RCC 7860 (cell line): ENCODE measurements at regions not wholly inside any gene's neighbourhood (a gene's known extent, or its start where the extent isn't known, plus 50 kb on each side); places are given as distances from the start of the nearest gene placed in this dataset.

ENCODE experiments used
- DNase-seq: peaks from one replicate; pipeline ENCODE4 v3.0.0-alpha.2; 2015; ENCODE audit warnings: low spot score
- FAIRE-seq: peaks from 2 replicates; lab custom pipeline; 2012; peaks lifted over from hg19 to GRCh38; lab: Jason Lieb, UNC

DNA sequence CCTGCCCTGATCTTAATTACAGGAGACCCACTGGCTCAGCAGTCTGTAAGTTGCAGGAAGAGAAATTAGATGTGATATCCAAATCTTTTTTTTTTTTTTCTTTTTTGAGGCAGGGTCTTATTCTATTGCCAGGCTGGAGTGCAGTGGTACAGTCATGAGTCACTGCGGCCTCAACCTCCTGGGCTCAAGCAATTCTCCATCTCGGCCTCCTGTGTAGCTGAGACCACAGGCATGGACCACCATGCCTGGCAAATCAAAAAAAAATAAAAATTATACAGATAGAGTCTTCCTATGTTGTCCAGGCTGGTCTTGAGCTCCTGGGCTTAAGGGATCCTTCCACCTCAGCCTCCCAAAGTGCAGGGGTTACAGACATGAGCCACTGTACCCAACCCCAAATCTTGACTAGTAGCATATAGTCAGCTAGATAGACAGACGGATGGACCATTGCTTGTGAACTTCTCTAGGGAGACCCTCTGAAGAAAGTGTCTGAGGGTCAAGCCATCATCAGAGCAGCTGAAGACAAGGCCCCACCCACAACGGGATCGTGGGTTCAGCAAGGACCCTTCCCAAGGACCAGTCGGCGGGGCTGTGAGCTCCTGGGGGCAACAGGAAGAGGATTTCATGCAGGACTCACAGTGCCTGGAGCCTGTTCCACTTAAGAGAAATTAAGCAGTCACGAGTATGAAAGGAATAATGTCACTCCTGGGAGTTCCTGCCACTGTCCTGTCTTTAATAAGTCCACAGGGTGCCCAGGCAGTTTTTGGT is 222.7 kb downstream of the ANKRD60 start:
- DNase-seq (no peak), FAIRE-seq (no peak)

GRCh38 chr20:58004900-58005299 is 223.6 kb downstream of the ANKRD60 start:
- DNase-seq (no peak), FAIRE-seq (no peak)

GRCh38 chr20:58004146-58004545 is 224.3 kb downstream of the ANKRD60 start:
- no peak for FAIRE-seq

DNA sequence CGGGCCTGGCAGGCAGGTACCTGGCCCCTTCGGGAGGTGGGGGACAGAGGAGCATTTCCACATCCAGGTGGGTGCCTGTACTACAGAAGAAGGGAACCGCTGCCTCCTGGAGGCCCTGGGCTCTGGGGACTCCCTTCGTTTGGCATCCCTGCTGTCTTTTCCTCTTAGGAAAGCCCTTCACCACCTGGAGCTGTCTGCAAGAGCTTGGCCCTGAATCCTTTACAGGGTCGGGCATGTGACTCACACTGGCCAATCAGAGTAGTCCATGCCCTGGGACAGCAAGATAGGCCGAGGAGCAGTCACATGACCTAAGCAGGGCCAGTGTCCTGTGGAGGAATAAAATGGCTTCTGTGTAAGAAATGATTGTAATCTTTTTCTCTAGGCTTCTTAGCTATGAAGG is 224.9 kb downstream of the ANKRD60 start:
- no peak for DNase-seq
- FAIRE-seq, result no peak

More at GRCh38 chr20:58004146-58004545, 224.3 kb downstream of the ANKRD60 start:
- DNase-seq, result no peak

- DNase-seq, result no peak
- FAIRE-seq, result no peak
Observed at GRCh38 chr20:58002901-58003300, 225.6 kb downstream of the ANKRD60 start.

DNA sequence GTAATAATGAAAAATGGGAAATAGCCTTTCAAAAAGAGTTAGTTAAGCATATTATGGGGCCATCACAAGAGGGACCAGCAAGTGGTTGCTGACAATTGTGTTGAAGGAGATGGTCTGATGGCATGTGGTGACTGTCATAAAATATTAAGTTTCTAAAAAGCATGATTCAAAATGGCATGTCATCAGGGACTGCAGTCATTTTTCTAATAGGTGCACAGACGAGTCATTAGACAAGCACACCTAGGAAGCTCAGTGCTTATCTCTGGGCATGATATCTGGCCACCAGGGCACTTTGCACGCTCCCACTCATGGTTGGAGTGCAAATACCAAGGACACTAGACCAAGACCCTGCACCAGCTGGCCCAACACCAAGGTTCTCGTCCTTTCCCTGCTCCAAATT is 226.5 kb downstream of the ANKRD60 start:
- FAIRE-seq, result no peak
- peak; percentile 27 for DNase-seq

DNA sequence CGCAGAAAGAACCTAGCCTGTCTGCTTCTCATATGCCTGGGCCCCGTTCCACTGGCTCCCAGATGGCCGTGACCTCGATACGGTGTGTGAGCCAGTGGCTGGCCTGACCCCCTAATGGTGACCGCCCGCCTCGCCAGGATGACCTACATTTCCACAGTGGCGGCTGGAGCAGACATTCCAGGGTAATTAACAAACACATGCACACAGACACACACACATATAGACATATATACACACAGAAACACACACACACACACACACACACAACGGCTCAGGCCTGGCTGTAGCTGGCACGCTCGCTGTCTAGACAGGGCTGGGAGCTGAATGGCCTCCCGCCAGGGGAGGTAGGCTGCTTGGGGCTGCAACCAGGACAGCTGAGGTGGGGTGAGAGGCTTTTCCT is 227.1 kb downstream of the ANKRD60 start:
- DNase-seq (peak; percentile 28), FAIRE-seq (no peak)

DNA sequence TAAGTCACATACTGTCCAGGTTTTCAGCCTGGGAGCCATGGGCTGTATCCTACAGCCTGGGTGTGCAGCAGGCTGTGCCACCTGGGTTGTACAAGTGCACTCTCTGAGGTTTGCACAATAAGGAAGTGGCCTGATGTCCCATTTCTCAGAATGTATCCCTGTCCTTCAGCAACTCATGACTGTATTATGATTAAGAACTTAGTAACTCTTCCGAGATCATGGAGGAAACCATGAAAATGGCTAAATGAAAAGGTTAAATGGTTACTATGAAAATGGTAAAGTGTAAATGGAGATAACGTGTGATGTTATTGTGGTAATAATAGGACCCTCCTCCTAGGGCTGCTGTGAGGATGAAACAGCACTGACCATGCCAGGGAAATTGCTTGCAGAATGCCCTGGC is 227.6 kb downstream of the ANKRD60 start:
- DNase-seq (peak; percentile 39), FAIRE-seq (no peak)

DNA sequence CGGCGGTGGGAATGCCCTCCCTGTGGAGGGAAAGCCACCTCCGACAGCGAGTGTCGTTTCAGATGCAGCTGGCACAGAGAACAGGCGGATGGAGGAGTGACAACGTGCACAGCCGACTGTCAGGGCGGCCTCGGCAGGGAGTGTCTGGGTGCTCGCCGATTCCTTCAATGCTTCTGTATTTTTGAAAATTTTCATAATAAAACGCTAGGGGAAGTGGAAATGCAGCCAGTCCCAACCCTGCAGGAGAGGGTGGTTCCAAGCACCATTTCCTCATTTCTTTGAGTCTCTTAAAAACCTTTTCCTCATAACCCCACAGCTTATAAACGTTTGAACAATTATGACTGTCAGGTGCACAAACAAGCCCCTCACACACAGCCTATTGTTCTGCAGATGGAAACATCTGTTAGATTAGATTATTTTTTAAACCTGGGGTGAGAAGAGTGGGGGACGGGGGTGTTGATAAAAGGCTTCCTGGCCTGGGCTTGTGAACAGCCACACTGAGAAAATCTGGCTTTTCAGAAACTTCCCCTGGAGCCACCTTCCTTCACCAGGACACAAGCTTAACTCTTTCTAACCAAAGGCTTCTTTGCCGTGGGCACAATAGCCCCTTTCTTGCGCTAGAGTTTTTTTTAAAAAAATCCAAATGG is 228.9 kb downstream of the ANKRD60 start:
- DNase-seq (no peak), FAIRE-seq (no peak)

DNA sequence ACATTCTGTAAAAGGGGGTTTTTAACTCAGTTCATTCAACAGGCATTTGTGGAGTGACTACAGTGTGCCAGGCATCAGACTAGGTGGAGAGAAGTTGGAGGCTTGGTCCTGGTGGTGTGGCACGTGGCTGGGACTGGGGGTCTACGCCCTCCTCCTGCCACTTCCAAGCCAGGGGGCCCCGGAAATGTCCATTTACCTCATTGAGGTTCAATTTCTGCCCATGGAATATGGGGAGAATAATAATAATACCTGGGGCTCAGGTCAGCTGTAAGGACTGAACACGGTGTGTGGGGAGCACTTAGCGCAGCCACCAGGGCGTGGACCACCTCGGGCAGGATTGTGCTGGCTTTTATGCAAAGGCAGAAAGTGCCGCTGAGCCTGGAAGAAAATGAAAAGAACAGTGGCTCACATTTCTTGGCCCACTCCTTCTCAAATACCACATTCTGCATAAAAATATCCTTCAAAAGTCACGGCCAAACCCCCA is 229.4 kb downstream of the ANKRD60 start:
- DNase-seq, result no peak
- no peak for FAIRE-seq

- FAIRE-seq (no peak), DNase-seq (no peak)
Observed at GRCh38 chr20:57998276-57998675, 230.2 kb downstream of the ANKRD60 start.

GRCh38 chr20:57996936-57997890 is 231.2 kb downstream of the ANKRD60 start:
- DNase-seq (peak; percentile 85), FAIRE-seq (peak; percentile 95)

GRCh38 chr20:57996465-57996864 is 232.0 kb downstream of the ANKRD60 start:
- DNase-seq, result peak; percentile 26
- no peak for FAIRE-seq

DNA sequence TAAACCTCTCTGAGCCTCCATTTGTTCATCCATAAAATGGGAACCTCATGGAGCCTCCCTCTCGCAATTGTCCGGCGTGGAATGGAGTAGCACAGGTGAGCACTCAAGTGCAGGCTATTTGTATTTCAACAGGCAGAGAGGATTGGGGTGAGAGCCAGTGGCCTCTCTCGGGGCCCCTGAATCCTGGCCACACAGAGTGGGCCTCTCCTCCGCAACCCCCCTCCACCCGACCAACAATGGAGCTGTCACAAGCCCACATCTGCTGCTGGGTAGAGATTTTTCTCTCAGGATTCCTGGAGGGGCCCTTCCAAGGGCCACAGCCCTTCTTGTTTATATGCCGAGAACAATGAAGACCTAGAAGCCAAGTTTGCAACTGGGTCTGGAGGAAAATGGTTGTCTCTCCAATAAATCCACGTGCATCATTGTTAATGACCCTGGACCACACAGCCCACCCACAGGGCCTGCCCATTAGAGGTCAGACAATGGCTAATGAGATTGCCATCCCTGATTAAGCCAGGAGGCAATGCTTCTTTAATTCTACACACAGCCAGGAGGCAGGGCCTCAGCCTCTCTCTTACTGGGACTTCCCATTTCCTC is 233.0 kb downstream of the ANKRD60 start:
- no peak for DNase-seq
- FAIRE-seq, result no peak

GRCh38 chr20:57993716-57994431 is 234.6 kb downstream of the ANKRD60 start:
- FAIRE-seq, result peak; percentile 28

DNA sequence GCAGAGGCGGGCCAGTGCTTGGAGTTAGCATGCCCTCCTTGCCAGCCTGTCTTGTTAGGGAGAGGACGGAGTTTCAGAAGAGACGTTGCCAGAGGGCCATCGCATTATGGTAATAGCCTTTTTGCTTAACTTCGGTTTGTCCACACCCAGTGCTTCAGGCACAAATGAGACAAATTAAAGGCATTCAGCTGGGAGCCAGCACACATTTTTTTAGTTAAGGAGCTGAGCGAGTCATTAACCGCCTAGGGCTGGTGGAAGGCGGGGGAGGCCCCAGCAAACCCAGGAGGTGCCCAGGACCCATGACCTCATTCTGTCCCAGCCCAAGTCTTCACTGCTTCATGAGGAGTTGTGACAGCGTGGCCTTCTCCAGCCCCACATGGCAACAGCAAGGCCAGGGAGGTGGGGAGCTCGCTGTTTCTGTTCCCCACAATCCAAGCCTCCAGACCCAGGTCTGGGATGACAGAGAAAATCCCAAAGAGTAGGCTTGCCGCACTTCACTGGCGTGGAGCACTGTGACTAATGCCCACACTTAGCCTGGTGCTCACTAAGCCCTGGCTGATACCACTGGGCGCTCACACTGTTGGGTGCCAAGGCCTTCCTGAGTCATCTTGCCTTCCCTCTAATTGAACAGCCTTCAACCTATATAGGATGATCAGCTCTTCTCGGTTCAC is 237.1 kb downstream of the ANKRD60 start:
- peak; percentile 97 for DNase-seq
- peak; percentile 97 for FAIRE-seq

More at GRCh38 chr20:57993716-57994431, 234.6 kb downstream of the ANKRD60 start:
- peak; percentile 59 for DNase-seq

GRCh38 chr20:57990396-57990987 is 238.0 kb downstream of the ANKRD60 start:
- DNase-seq (peak; percentile 61), FAIRE-seq (no peak)

DNA sequence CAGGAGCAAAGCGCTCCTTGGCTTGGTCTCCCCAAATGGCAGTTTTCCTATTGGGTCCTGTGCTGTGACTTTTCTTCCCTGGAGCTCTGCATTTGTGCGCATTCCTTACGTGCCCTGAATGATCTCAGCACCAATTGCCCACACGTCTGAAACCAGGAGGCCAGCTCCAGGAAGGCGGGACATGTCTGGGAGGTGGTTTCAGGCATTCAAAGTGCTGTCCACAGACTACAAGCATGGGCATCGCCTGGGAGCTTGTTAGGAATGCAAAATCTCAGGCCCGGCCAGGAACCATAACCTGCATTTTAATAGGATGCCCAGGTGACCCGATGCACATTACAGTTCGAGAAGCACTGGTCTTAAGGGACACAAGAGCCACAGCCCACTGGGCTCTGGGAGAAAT is 239.6 kb downstream of the ANKRD60 start:
- no peak for FAIRE-seq

DNA sequence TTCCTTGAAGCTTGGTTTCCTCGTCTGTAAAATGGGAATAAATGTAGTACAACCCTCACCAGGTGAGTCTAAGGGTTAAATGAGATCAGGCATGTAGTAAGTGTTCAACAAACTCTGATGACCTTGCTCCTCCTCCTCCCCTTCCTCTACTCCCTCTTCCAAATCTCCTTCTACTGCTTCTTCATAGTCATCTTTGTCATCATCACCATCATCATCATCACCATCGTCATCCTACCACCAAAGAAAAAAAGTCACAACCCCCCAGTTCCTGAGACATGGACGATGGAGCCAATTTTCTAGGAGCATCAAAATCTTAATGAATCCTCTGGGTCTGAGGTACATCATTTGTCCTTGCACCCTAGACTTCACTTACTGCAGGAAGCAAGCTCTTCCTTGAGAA is 240.0 kb downstream of the ANKRD60 start:
- DNase-seq, result no peak
- no peak for FAIRE-seq

More for the DNA sequence above, 239.6 kb downstream of the ANKRD60 start:
- DNase-seq, result no peak
